GM12878 (cell line): ENCODE measurements at regions not wholly inside any gene's neighbourhood (a gene's known extent, or its start where the extent isn't known, plus 50 kb on each side); places are given as distances from the start of the nearest gene placed in this dataset.

Experiments
- ATAC-seq: fragments of 200-7000 bp; cut with Tn5 transposase; 3 replicates; pipeline ENCODE4 v1.9.1; 2020; ENCODE audit warnings: mild to moderate bottlenecking, moderate library complexity
- BruUV-seq: library from RNA; stranded (reverse); fragments of 400-500 nt; replicated peaks from 2 replicates; lab custom pipeline; 2021; lab: Mats Ljungman, UMichigan
- CTCF ChIA-PET: fragments of 300-600 bp; sonication (Branson Sonifier 250); formaldehyde crosslinking; extraction: SDS; loops from one replicate; lab custom pipeline; 2021; ENCODE audit warnings: inconsistent platforms; lab: Yijun Ruan, JAX
- POLR2A ChIA-PET: fragments of 350-600 bp; formaldehyde crosslinking; extraction: SDS; loops from one replicate; lab custom pipeline; 2021; ENCODE audit warnings: inconsistent platforms; lab: Charles Lee
- RAD21 ChIA-PET: fragments of 300-600 bp; sonication (Branson Sonifier 250); formaldehyde crosslinking; loops from one replicate; lab custom pipeline; 2023; ENCODE audit warnings: antibody characterized with exemption; ENCODE audit not compliant: unreplicated experiment; lab: Charles Lee
- SMC1A ChIA-PET: fragments of 300-600 bp; sonication (Branson Sonifier 250); formaldehyde crosslinking; loops from one replicate; lab custom pipeline; 2023; ENCODE audit not compliant: unreplicated experiment, uncharacterized antibody; lab: Charles Lee
- DNase-seq: peaks from one replicate; pipeline ENCODE4 v3.0.0-alpha.2; 2011; ENCODE audit warnings: low read depth, low spot score
- FAIRE-seq: peaks from 3 replicates; lab custom pipeline; 2011; peaks lifted over from hg19 to GRCh38; lab: Jason Lieb, UNC
- H2AFZ ChIP-seq: 2 replicates; pipeline ENCODE4 v1.6.0; 2011; ENCODE audit warnings: low read depth, low read length, control low read depth; ENCODE audit not compliant: control insufficient read depth
- H3K27ac ChIP-seq: 2 replicates; pipeline ENCODE4 v1.5.1; 2011; ENCODE audit warnings: control low read depth; ENCODE audit not compliant: control insufficient read depth, insufficient read depth
- H3K27me3 ChIP-seq, 2 experiments: replicated peaks in 1 of 2; 2 replicates each; pipeline versions ENCODE4 v1.6.0 to v1.6.1; 2011; ENCODE audit warnings: low read length in 1 of 2; ENCODE audit not compliant: control insufficient read depth in 2 of 2, insufficient read depth in 2 of 2
- H3K36me3 ChIP-seq, 2 experiments: 2 replicates each; pipeline ENCODE4 v1.5.1; 2011; ENCODE audit warnings: low read length in 1 of 2; ENCODE audit not compliant: control insufficient read depth in 2 of 2, insufficient read depth in 2 of 2
- H3K4me1 ChIP-seq: 2 replicates; pipeline ENCODE4 v1.6.1; 2011; ENCODE audit warnings: mild to moderate bottlenecking, low read length, moderate library complexity, mixed read lengths; ENCODE audit not compliant: control insufficient read depth, insufficient read depth
- H3K4me2 ChIP-seq: 2 replicates; pipeline ENCODE4 v1.6.0; 2011; ENCODE audit warnings: control low read depth; ENCODE audit not compliant: control insufficient read depth, insufficient read depth
- H3K4me3 ChIP-seq: fragments of 200-600 bp; sonication (generic); 2 replicates; pipeline ENCODE4 v1.5.1; 2016
- H3K79me2 ChIP-seq: 2 replicates; pipeline ENCODE4 v1.6.0; 2011; ENCODE audit warnings: low read length; ENCODE audit not compliant: control insufficient read depth, insufficient read depth
- H3K9ac ChIP-seq: 2 replicates; pipeline ENCODE4 v1.8.0; 2011; ENCODE audit warnings: low read length, control low read depth, mixed read lengths; ENCODE audit not compliant: control insufficient read depth, insufficient read depth
- H3K9me3 ChIP-seq: replicated peaks from 3 replicates; pipeline ENCODE4 v1.5.1; 2011; ENCODE audit warnings: mild to moderate bottlenecking, low read length; ENCODE audit not compliant: control insufficient read depth, insufficient read depth
- H4K20me1 ChIP-seq: 2 replicates; pipeline ENCODE4 v1.6.0; 2011; ENCODE audit not compliant: control insufficient read depth, insufficient read depth
- CBX5 ChIP-seq: sonication (generic); IDR thresholded peaks from 2 replicates; pipeline ENCODE4 v1.6.1; 2016; ENCODE audit warnings: low read depth, moderate library complexity, mild to moderate bottlenecking, inconsistent platforms
- CREM ChIP-seq: IDR thresholded peaks from 2 replicates; pipeline ENCODE4 v1.6.1; 2014; ENCODE audit warnings: antibody characterized with exemption, low read depth
- GABPA ChIP-seq: IDR thresholded peaks from 2 replicates; pipeline ENCODE4 v1.6.1; 2014; ENCODE audit warnings: antibody characterized with exemption, low read depth, mild to moderate bottlenecking, inconsistent platforms
- HCFC1 ChIP-seq: fragments of 150-350 bp; IDR thresholded peaks from 2 replicates; pipeline ENCODE4 v1.6.1; 2014; ENCODE audit warnings: low read length
- POU2F2 ChIP-seq: IDR thresholded peaks from 3 replicates; pipeline ENCODE4 v1.6.1; 2011; ENCODE audit warnings: low read depth, mild to moderate bottlenecking, low read length, borderline replicate concordance
- RFX5 ChIP-seq: IDR thresholded peaks from 2 replicates; pipeline ENCODE4 v1.6.1; 2011; ENCODE audit warnings: low read depth, low read length, improper control_type of control experiment
- STAT3 ChIP-seq: IDR thresholded peaks from 2 replicates; pipeline ENCODE4 v1.6.1; 2011; ENCODE audit warnings: low read depth, low read length, improper control_type of control experiment
- SUZ12 ChIP-seq: fragments of 200-600 bp; sonication (generic); IDR thresholded peaks from one replicate; pipeline ENCODE4 v1.6.1; 2018; ENCODE audit warnings: antibody characterized with exemption, mild to moderate bottlenecking; ENCODE audit not compliant: unreplicated experiment
- TCF12 ChIP-seq: IDR thresholded peaks from 2 replicates; pipeline ENCODE4 v1.6.1; 2011; ENCODE audit warnings: low read depth, mild to moderate bottlenecking, low read length
- ZNF217 ChIP-seq: fragments of 450-650 bp; IDR thresholded peaks from 2 replicates; pipeline ENCODE4 v1.6.1; 2017; ENCODE audit warnings: antibody characterized with exemption, mild to moderate bottlenecking
- ZZZ3 ChIP-seq: IDR thresholded peaks from 2 replicates; pipeline ENCODE4 v1.6.1; 2011; ENCODE audit warnings: low read depth; ENCODE audit not compliant: control insufficient read depth, insufficient read length
- WGBS: methylation state at CpG from one replicate; pipeline ENCODE4 v1.1.6; 2016; ENCODE audit warnings: low lambda C conversion rate; ENCODE audit not compliant: insufficient replicate concordance, insufficient coverage; ENCODE audit errors: missing lambda C conversion rate; 5-methylcytosine and 5-hydroxymethylcytosine counted together
- in situ Hi-C: fragments of 300-500 bp; cut with MboI; formaldehyde crosslinking; loops from 9 replicates; pipeline ENCODE4 v1.14.3; 2018; ENCODE audit warnings: mixed read lengths
- intact Hi-C: fragments of 100-400 bp; cut with micrococcal nuclease; formaldehyde crosslinking; loops from one replicate; pipeline ENCODE4 v1.14.2; 2022; ENCODE audit not compliant: unreplicated experiment
- TF ChIP-seq, protein P1 (sequence below): IDR thresholded peaks from 2 replicates; pipeline ENCODE4 v1.6.1; 2011; ENCODE audit warnings: borderline replicate concordance, low read depth, mild to moderate bottlenecking, moderate library complexity, low read length; ENCODE audit not compliant: insufficient read depth, poor library complexity, severe bottlenecking
- TF ChIP-seq, protein P2 (sequence below): fragments of 450-650 bp; IDR thresholded peaks from 2 replicates; pipeline ENCODE4 v1.6.1; 2017; ENCODE audit warnings: mild to moderate bottlenecking, moderate library complexity
- TF ChIP-seq, protein P3 (sequence below): fragments of 150-350 bp; IDR thresholded peaks from 2 replicates; pipeline ENCODE4 v1.6.1; 2014; ENCODE audit warnings: mild to moderate bottlenecking, low read depth, low read length

DNA sequence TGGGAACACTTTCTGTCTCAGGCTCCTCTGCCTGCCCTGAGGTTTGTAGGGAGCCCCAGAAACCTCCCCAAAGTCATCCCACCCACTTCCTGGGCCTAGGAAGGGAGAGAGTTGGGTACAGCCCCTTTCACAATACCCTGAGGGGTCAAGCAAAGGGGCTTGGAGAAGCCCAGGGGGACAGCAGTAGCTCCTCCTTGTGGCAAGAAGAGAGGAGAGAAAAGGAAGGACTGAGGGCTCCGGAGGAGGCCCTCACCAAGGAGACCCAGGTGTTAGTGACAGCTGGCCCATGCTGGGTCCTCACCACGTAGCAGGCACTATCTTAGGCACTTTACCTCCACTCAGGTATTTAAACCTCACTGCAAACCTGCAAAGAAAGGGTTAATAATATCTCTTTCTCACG lies 112.8 kb downstream of the IRX5 start (continued):
- TF ChIP-seq, protein P1, sequence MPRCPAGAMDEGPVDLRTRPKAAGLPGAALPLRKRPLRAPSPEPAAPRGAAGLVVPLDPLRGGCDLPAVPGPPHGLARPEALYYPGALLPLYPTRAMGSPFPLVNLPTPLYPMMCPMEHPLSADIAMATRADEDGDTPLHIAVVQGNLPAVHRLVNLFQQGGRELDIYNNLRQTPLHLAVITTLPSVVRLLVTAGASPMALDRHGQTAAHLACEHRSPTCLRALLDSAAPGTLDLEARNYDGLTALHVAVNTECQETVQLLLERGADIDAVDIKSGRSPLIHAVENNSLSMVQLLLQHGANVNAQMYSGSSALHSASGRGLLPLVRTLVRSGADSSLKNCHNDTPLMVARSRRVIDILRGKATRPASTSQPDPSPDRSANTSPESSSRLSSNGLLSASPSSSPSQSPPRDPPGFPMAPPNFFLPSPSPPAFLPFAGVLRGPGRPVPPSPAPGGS, result no peak

DNA sequence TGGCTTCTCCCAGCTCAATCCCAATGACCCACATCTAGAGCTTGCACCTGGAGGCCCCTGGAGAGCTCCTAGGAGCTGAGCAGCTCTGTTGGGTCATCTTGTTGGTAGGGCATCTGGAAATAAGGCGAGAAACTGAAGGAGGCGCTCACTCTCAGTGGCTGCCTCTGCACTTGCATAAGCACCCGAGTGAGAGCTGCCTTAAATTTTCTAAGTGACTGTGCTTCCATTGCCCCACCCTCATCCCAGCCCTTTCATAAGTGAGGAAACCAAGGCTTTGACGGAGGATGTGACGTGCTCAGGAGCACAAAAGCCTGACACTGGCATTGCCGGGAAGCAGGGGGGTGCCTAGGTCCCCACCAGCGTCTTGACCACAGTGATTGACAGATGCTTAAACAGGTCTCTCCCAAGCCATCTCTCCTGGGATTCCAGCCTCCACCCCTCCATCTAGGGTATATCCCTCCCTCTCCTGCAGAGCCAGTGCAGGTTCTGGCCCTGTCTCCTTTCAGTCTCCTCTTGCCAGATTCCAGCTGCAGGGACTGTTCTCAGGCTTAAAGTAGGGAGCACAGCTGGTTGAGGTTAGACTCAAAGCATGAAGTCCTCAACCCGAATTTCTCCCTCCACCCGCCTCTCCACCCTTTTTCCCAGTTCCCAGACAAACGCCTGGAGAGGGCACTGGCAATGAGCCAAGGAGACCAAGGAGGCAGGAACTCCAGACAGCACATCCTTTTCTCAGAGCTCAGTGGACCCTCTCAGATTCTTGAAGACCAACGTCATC lies 113.7 kb downstream of the IRX5 start:
- no peaks in the 10 kb centered on the region for H3K36me3 ChIP-seq
- CTCF ChIA-PET, result interaction anchor here (0.8 to 2.0 kb wide), 3 partner anchors 9 to 124 kb away, joined by 3 to 8 read pairs (median 3); no protein-coding TSS in a partner anchor
- H3K9ac ChIP-seq, result no peak overlapping the region
- no peak overlapping the region for H3K4me3 ChIP-seq
- H3K27me3 ChIP-seq, result no peaks in the 10 kb centered on the region
- RAD21 ChIA-PET, result no interaction called here
- no peak overlapping the region for H2AFZ ChIP-seq
- no peak overlapping the region for H3K4me2 ChIP-seq
- in situ Hi-C loops, result no loop called here
- FAIRE-seq, result no peak
- intact Hi-C loops, result no loop called here
- no peak overlapping the region for H3K27ac ChIP-seq
- no peaks in the 10 kb centered on the region for H3K79me2 ChIP-seq
- no peaks in the 10 kb centered on the region for H3K9me3 ChIP-seq
- no peaks in the 10 kb centered on the region for H3K4me1 ChIP-seq
- H4K20me1 ChIP-seq, result no peaks in the 10 kb centered on the region
- SMC1A ChIA-PET, result interaction anchor here (0.7 kb wide), 1 partner anchor 9 kb away, joined by 3 read pairs; no protein-coding TSS in a partner anchor
- no peak for ATAC-seq
- BruUV-seq, result no TSS peak
- POLR2A ChIA-PET, result interaction anchor here (1.0 kb wide), 1 partner anchor 9 kb away, joined by 3 read pairs; no protein-coding TSS in a partner anchor
- 21% methylated on average over 11 of the region's 11 CpGs for WGBS
- no peak for DNase-seq
- TF ChIP-seq TCF12, result no peak
- TF ChIP-seq SUZ12, result no peak
- no peak for TF ChIP-seq RFX5
- no peak for TF ChIP-seq CBX5
- no peak for TF ChIP-seq CREM
- TF ChIP-seq, protein P2, sequence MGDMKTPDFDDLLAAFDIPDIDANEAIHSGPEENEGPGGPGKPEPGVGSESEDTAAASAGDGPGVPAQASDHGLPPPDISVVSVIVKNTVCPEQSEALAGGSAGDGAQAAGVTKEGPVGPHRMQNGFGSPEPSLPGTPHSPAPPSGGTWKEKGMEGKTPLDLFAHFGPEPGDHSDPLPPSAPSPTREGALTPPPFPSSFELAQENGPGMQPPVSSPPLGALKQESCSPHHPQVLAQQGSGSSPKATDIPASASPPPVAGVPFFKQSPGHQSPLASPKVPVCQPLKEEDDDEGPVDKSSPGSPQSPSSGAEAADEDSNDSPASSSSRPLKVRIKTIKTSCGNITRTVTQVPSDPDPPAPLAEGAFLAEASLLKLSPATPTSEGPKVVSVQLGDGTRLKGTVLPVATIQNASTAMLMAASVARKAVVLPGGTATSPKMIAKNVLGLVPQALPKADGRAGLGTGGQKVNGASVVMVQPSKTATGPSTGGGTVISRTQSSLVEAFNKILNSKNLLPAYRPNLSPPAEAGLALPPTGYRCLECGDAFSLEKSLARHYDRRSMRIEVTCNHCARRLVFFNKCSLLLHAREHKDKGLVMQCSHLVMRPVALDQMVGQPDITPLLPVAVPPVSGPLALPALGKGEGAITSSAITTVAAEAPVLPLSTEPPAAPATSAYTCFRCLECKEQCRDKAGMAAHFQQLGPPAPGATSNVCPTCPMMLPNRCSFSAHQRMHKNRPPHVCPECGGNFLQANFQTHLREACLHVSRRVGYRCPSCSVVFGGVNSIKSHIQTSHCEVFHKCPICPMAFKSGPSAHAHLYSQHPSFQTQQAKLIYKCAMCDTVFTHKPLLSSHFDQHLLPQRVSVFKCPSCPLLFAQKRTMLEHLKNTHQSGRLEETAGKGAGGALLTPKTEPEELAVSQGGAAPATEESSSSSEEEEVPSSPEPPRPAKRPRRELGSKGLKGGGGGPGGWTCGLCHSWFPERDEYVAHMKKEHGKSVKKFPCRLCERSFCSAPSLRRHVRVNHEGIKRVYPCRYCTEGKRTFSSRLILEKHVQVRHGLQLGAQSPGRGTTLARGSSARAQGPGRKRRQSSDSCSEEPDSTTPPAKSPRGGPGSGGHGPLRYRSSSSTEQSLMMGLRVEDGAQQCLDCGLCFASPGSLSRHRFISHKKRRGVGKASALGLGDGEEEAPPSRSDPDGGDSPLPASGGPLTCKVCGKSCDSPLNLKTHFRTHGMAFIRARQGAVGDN, result no peak
- TF ChIP-seq ZZZ3, result no peak
- no peak for TF ChIP-seq STAT3
- TF ChIP-seq POU2F2, result no peak
- no peak for TF ChIP-seq ZNF217
- TF ChIP-seq, protein P1, result no peak
- TF ChIP-seq HCFC1, result no peak
- TF ChIP-seq GABPA, result no peak
- TF ChIP-seq, protein P3, sequence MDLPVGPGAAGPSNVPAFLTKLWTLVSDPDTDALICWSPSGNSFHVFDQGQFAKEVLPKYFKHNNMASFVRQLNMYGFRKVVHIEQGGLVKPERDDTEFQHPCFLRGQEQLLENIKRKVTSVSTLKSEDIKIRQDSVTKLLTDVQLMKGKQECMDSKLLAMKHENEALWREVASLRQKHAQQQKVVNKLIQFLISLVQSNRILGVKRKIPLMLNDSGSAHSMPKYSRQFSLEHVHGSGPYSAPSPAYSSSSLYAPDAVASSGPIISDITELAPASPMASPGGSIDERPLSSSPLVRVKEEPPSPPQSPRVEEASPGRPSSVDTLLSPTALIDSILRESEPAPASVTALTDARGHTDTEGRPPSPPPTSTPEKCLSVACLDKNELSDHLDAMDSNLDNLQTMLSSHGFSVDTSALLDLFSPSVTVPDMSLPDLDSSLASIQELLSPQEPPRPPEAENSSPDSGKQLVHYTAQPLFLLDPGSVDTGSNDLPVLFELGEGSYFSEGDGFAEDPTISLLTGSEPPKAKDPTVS, result no peak
